AG04449 (cell line): ENCODE measurements at regions not wholly inside any gene's neighbourhood (a gene's known extent, or its start where the extent isn't known, plus 50 kb on each side); places are given as distances from the start of the nearest gene placed in this dataset.
"Not testable (repeated sequence)": the region's sequence is repeated elsewhere in the genome, so short reads cannot be mapped to it uniquely, and the experiment has no call there.

Experiments
- CTCF ChIA-PET: fragments of 350-600 bp; formaldehyde crosslinking; extraction: SDS; loops from one replicate; lab custom pipeline; 2021; ENCODE audit warnings: antibody characterized with exemption; lab: Yijun Ruan, JAX
- POLR2A ChIA-PET: fragments of 400-600, 350-600 bp; formaldehyde crosslinking; extraction: SDS; loops from one replicate; lab custom pipeline; 2020; ENCODE audit warnings: antibody characterized with exemption, inconsistent platforms; lab: Yijun Ruan, JAX
- DNase-seq: peaks from one replicate; pipeline ENCODE4 v3.0.0-alpha.2; 2010; ENCODE audit warnings: low read depth, low spot score
- H3K4me3 ChIP-seq: 2 replicates; pipeline ENCODE4 v1.5.1; 2011; ENCODE audit warnings: low read depth, mild to moderate bottlenecking, control low read depth, low read length
- TF ChIP-seq, protein P1 (sequence below): IDR thresholded peaks from one replicate; pipeline ENCODE4 v1.5.1; 2011; ENCODE audit warnings: mild to moderate bottlenecking, moderate library complexity, low read length, control low read depth, inconsistent platforms; ENCODE audit not compliant: insufficient read depth; ENCODE audit errors: missing control alignments

DNA sequence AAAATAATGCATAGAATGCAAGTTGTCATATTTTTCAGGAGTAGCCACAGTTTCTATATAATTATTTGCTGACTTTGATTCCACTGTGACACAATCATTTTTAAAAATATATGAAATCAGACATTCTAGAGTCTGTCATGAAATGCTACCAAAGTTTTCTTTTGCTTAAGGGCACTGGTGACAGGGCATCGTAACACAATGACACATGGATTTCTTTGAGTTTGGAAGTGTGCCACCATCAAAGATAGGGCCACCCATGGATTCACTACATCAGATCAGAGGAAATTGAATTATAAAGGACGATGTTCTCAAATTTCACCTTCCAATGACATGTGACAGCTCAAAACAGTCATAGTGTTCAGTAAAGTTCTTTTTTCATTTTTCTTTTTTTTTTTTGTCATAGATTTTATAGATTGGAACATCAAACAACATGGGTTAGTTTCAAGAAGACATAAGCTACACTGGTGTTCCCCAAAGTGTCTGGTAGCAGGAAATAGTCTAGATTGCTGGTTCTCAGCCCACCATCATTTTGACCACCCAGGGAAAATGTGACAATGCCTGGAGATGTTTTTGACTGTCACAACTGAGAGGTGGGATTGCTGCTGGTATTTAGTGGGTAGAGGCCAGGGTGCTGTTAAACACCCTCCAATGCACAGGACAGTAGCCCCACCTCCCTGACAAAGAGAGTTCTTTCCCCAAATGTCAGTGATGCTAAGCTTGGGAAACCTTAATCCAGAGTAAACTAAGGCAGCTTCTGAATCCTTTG is 123.8 kb upstream of the DOK5 start:
- POLR2A ChIA-PET, result no interaction called here
- TF ChIP-seq, protein P1, sequence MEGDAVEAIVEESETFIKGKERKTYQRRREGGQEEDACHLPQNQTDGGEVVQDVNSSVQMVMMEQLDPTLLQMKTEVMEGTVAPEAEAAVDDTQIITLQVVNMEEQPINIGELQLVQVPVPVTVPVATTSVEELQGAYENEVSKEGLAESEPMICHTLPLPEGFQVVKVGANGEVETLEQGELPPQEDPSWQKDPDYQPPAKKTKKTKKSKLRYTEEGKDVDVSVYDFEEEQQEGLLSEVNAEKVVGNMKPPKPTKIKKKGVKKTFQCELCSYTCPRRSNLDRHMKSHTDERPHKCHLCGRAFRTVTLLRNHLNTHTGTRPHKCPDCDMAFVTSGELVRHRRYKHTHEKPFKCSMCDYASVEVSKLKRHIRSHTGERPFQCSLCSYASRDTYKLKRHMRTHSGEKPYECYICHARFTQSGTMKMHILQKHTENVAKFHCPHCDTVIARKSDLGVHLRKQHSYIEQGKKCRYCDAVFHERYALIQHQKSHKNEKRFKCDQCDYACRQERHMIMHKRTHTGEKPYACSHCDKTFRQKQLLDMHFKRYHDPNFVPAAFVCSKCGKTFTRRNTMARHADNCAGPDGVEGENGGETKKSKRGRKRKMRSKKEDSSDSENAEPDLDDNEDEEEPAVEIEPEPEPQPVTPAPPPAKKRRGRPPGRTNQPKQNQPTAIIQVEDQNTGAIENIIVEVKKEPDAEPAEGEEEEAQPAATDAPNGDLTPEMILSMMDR, result no peak
- H3K4me3 ChIP-seq, result no peak overlapping the region
- CTCF ChIA-PET, result interaction anchor here (0.8 to 1.2 kb wide), 2 partner anchors 47 to 129 kb away, joined by 3 to 4 read pairs; no protein-coding TSS in a partner anchor
- DNase-seq, result no peak

DNA sequence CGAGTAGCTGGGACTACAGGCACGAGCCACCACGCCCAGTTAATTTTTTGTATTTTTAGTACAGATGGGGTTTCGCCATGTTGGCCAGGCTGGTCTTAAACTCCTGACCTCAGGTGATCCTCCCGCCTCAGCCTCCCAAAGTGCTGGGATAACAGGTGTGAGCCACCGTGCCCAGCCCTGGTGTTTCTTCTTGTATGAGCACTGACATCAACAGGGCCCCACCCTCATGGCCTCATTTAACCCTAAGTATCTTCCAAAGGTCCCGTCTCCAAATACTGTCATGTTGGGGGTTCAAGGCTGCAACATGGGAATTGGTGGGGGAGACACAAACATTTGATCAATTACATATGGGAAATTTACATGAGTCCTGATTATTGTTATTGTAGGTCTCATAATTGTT is 122.9 kb upstream of the DOK5 start:
- CTCF ChIA-PET, result interaction anchor here (1.8 kb wide), 1 partner anchor 295 kb away, joined by 4 read pairs; no protein-coding TSS in a partner anchor
- H3K4me3 ChIP-seq, DNase-seq, POLR2A ChIA-PET: not testable (repeated sequence)

DNA sequence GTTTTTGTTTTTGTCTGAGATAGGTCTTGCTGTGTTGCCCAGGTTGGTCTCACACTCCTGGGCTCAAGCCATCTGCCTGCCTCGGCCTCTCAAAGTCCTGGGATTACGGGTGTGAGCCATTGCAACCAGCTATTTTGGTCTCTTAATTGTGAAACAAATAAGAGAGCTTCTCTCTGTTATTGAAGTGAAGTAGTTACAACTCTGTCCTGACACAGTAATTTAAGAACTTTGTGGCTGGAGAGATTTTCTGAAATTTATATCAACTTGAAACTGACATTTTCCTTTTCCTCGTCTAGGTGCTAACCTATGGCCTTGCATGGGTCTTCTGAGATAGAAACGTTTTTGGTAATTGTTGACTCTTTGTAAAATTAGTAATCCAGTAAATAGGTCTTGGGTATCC is 122.1 kb upstream of the DOK5 start:
- DNase-seq, result no peak
- H3K4me3 ChIP-seq, result no peak overlapping the region
- TF ChIP-seq, protein P1, result no peak
- POLR2A ChIA-PET, result no interaction called here
- CTCF ChIA-PET, result interaction anchor here (1.8 kb wide), 1 partner anchor 294 kb away, joined by 4 read pairs; no protein-coding TSS in a partner anchor

DNA sequence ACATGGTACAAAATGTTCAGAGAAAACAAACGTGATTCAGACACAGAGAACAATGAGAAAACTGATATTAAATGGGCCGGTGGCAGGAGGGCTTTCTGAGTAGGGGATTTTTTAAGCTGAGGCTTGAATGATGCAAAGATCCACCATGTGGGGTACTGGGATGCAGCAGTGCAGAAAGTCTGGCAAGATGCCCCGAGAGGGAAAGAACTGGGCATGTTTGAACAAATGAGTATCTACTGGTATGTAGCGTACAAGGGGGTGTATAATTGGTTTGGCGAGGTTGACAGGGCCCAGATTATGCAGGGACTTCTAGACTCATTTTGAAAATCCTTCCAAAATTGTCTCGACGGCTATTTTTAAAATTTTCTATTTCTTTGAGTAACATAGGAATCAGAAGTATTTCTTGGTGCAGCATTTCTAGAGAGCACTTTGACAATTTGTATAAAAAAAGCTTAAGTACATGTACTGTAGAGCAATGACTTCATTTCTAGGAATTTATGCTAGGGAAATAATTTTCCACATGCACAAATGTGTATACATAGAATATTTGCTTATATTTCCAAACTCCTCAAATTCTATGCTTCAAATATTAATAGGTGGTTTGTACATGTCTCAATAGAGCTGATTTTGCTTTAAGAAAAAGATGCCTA is 119.6 kb upstream of the DOK5 start:
- H3K4me3 ChIP-seq, result no peak overlapping the region
- ChIA-PET CTCF (no interaction called here), POLR2A (no interaction called here)
- TF ChIP-seq, protein P1, result no peak
- DNase-seq, result no peak

DNA sequence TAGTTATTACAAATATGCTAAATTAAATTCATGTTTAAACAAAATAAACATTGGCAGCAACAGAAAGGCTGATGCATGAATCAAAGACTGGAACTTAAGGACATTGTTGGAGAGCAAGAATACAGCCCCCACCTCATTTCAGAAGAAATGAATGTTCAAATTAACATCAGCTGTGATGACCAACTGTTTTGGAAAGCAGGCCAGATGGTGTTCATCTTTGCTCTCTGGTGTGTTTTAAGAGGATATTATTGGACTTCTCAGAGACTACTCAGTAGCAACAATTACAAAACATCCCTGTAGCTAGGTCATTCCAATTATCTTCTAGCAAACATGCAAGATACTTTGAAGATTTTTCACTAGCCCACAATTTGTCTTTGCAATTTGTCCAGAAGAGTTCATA is 118.6 kb upstream of the DOK5 start:
- TF ChIP-seq, protein P1, result no peak
- no peak for DNase-seq
- ChIA-PET CTCF (no interaction called here), POLR2A (no interaction called here)
- no peak overlapping the region for H3K4me3 ChIP-seq

DNA sequence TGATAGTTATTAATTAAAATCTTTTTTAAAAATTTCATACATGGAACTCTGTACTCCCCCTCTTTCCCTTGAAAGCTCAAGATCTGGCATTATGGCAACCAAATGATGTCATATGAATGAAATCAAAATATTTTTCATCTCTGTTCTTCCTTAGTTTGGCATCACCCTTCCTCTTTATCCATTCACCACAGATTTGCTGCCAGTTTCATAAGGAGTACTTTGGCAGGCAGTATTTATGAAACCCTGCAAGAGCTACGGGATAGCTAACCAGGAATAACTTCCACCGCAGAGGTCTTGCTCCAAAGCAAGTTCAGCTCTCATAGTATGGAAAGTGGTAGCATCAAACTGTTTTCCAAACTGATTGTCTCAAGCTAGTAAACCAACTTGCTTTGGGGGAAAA is 113.9 kb upstream of the DOK5 start:
- ChIA-PET POLR2A (no interaction called here), CTCF (no interaction called here)
- DNase-seq, result no peak
- no peak overlapping the region for H3K4me3 ChIP-seq
- TF ChIP-seq, protein P1, result no peak

DNA sequence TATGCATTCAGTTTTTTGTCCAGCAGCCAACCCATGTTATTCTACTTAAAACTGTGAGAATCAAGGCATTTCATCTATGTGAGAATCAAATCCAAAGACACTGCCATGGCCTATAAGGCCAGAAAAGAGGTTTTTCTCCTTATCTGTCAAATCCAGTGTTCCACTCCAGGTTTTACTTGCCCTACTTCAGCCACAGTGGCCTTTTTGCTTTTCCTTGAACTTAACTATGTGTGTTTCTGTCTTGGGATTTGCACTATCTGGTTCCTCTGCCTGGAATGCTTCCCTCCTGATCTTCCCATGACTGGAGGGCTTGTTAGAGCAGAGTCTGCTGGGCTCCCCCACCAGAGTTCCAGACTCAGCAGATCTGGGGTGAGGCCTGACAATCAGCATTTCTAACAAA is 113.1 kb upstream of the DOK5 start:
- no peak overlapping the region for H3K4me3 ChIP-seq
- no peak for DNase-seq
- ChIA-PET POLR2A (no interaction called here), CTCF (no interaction called here)
- TF ChIP-seq, protein P1, result no peak
